ENCODE measurements at regions not wholly inside any gene's neighbourhood (a gene's known extent, or its start where the extent isn't known, plus 50 kb on each side); places are given as distances from the start of the nearest gene placed in this dataset.

GRCh38 chr5:101611039-101611438, 685.0 kb downstream of the SLCO4C1 start:
- 70 to 85% (median 75%) methylated on average over 4 to 6 of the region's 6 CpGs for WGBS, 4 donors
- Histone ChIP-seq H3K4me3 (no peak overlapping the region), H3K27me3 (no peaks in the 10 kb centered on the region), H3K4me1 (replicated peaks in 1 of 2) (no peaks in the 10 kb centered on the region), H3K9me3 (replicated peaks in 1 of 3) (no peaks in the 10 kb centered on the region), H3K36me3 (replicated peaks in 1 of 2) (no peaks in the 10 kb centered on the region), H3K27ac (no peak overlapping the region)
- TF ChIP-seq CTCF (IDR thresholded peaks at IDR 0.05) (no peak), POLR2A (IDR thresholded peaks at IDR 0.05) (no peak)
- no peak for DNase-seq
- intact Hi-C loops (cut with DNase I) = no loop called here

GRCh38 chr5:101608322-101608721, 687.8 kb downstream of the SLCO4C1 start:
- no peaks in the 10 kb centered on the region for H3K4me1 ChIP-seq (replicated peaks in 1 of 2)
- no peaks in the 10 kb centered on the region for H3K9me3 ChIP-seq (replicated peaks in 1 of 3)
- intact Hi-C loops (cut with DNase I) = no loop called here
- no peaks in the 10 kb centered on the region for H3K27me3 ChIP-seq
- no peak overlapping the region for H3K4me3 ChIP-seq
- H3K36me3 ChIP-seq (replicated peaks in 1 of 2) = no peaks in the 10 kb centered on the region
- no peak for DNase-seq
- TF ChIP-seq POLR2A (IDR thresholded peaks at IDR 0.05) (no peak), CTCF (IDR thresholded peaks at IDR 0.05) (no peak)
- 54 to 85% (median 68%) methylated on average over 1 of the region's 1 CpG for WGBS, 4 donors
- no peak overlapping the region for H3K27ac ChIP-seq

- no peaks in the 10 kb centered on the region for H3K27me3 ChIP-seq
- intact Hi-C loops (cut with DNase I) = no loop called here
- no peak for DNase-seq
- no peaks in the 10 kb centered on the region for H3K9me3 ChIP-seq (replicated peaks in 1 of 3)
- WGBS, 4 donors = 71 to 86% (median 77%) methylated on average over 3 of the region's 3 CpGs
- no peak overlapping the region for H3K27ac ChIP-seq
- no peak for TF ChIP-seq POLR2A (IDR thresholded peaks at IDR 0.05)
- no peak for TF ChIP-seq CTCF (IDR thresholded peaks at IDR 0.05)
- H3K36me3 ChIP-seq (replicated peaks in 1 of 2) = no peaks in the 10 kb centered on the region
- H3K4me1 ChIP-seq (replicated peaks in 1 of 2) = no peaks in the 10 kb centered on the region
- no peak overlapping the region for H3K4me3 ChIP-seq
Observed at GRCh38 chr5:101605700-101606099, 690.4 kb downstream of the SLCO4C1 start.

- no peaks in the 10 kb centered on the region for H3K9me3 ChIP-seq (replicated peaks in 1 of 3)
- no peaks in the 10 kb centered on the region for H3K4me1 ChIP-seq (replicated peaks in 1 of 2)
- no peak overlapping the region for H3K27ac ChIP-seq
- H3K36me3 ChIP-seq (replicated peaks in 1 of 2) = no peaks in the 10 kb centered on the region
- TF ChIP-seq POLR2A (IDR thresholded peaks at IDR 0.05) = no peak
- TF ChIP-seq CTCF (IDR thresholded peaks at IDR 0.05) = no peak
- intact Hi-C loops (cut with DNase I) = no loop called here
- no peak overlapping the region for H3K4me3 ChIP-seq
- WGBS, 4 donors = 85 to 89% (median 88%) methylated on average over 1 of the region's 1 CpG
- H3K27me3 ChIP-seq = no peaks in the 10 kb centered on the region
- DNase-seq = no peak
Observed at GRCh38 chr5:101600614-101601013, 695.5 kb downstream of the SLCO4C1 start.

Measured in adrenal gland (tissue), 9 donors.